Transverse colon (tissue), 3 donors: ENCODE measurements at regions not wholly inside any gene's neighbourhood (a gene's known extent, or its start where the extent isn't known, plus 50 kb on each side); places are given as distances from the start of the nearest gene placed in this dataset.

ENCODE experiments used
- EP300 ChIP-seq: sonication (generic); formaldehyde crosslinking; IDR thresholded peaks from one replicate; pipeline ENCODE4 v1.6.1; 2017; ENCODE audit warnings: antibody characterized with exemption, low read depth
- TF ChIP-seq, protein P1 (sequence below), 5 experiments: fragments of 200-600 bp in 3 of 5; fragments of 450-650 bp in 2 of 5; sonication (generic) in 3 of 5; IDR thresholded peaks; 1 replicate in 2 of 5; 2 replicates in 3 of 5; pipeline ENCODE4 v1.5.1; 2016 to 2017; ENCODE audit warnings: antibody characterized with exemption in 5 of 5, inconsistent platforms in 3 of 5, mild to moderate bottlenecking in 2 of 5, moderate library complexity in 1 of 5

DNA sequence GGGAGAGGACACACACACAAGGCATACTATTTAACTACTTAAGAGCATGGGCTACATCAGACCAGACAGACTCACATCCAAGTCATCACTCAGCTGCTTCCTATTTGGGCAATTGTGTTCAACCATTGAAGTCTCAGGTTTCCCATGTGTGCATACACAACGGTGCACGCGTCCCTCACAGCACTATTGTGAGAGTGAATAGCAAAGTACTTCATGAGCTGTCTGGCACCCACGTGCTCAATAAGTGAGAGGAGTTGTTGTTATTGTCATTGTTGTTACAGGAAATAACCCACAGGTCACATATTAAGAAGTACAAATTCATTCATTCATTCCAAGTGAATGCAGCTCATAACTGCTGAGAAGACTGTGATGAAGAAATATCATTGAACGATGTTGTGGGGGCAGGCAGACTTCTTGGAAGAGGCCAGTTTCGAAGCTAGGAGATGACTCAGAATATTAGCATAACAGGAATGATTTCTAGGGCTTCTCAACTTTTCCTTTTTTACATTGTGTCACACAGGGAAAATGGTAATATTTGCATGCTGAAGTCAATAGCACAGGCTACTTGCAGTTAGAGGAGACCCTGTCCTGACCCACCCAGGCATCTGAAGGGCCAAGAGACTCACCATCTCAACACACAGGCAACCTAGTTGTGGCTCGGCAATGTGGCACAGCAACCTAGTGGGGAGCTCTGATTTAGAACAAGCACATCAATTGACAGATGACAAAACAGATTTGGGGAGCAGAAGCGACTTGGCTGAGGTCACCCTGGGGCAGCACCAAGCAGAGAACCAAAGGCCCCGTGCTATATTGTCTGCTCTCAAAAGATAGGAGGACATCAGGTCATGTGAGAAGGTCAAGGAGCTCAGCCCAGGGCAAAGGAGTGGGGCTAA is 606.0 kb downstream of the BUD13 start:
- no peak for TF ChIP-seq EP300
- TF ChIP-seq, protein P1, sequence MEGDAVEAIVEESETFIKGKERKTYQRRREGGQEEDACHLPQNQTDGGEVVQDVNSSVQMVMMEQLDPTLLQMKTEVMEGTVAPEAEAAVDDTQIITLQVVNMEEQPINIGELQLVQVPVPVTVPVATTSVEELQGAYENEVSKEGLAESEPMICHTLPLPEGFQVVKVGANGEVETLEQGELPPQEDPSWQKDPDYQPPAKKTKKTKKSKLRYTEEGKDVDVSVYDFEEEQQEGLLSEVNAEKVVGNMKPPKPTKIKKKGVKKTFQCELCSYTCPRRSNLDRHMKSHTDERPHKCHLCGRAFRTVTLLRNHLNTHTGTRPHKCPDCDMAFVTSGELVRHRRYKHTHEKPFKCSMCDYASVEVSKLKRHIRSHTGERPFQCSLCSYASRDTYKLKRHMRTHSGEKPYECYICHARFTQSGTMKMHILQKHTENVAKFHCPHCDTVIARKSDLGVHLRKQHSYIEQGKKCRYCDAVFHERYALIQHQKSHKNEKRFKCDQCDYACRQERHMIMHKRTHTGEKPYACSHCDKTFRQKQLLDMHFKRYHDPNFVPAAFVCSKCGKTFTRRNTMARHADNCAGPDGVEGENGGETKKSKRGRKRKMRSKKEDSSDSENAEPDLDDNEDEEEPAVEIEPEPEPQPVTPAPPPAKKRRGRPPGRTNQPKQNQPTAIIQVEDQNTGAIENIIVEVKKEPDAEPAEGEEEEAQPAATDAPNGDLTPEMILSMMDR (IDR thresholded peaks at IDR 0.05) = no peak
